HUES6 (cell line): ENCODE measurements at regions not wholly inside any gene's neighbourhood (a gene's known extent, or its start where the extent isn't known, plus 50 kb on each side); places are given as distances from the start of the nearest gene placed in this dataset.
"Not testable (repeated sequence)": the region's sequence is repeated elsewhere in the genome, so short reads cannot be mapped to it uniquely, and the experiment has no call there.

Experiments
- H3K27ac ChIP-seq: 2 replicates; pipeline ENCODE4 v1.7.0; 2013; ENCODE audit warnings: low read depth, mild to moderate bottlenecking, low read length, inconsistent platforms
- H3K27me3 ChIP-seq: 2 replicates; pipeline ENCODE4 v1.6.1; 2013; ENCODE audit warnings: low read length; ENCODE audit not compliant: control insufficient read depth, insufficient read depth
- H3K36me3 ChIP-seq: 2 replicates; pipeline ENCODE4 v1.6.1; 2013; ENCODE audit warnings: low read length; ENCODE audit not compliant: control insufficient read depth, insufficient read depth
- H3K4me1 ChIP-seq: 2 replicates; pipeline ENCODE4 v1.6.1; 2013; ENCODE audit warnings: low read length; ENCODE audit not compliant: control insufficient read depth, insufficient read depth
- H3K4me3 ChIP-seq: 2 replicates; pipeline ENCODE4 v1.5.1; 2013; ENCODE audit warnings: low read depth, low read length
- H3K9ac ChIP-seq: one replicate; pipeline ENCODE4 v1.6.1; 2013; ENCODE audit warnings: mild to moderate bottlenecking, low read length
- H3K9me3 ChIP-seq: 2 replicates; pipeline ENCODE4 v1.6.1; 2013; ENCODE audit warnings: low read depth, low read length; ENCODE audit not compliant: control insufficient read depth, insufficient read depth

DNA sequence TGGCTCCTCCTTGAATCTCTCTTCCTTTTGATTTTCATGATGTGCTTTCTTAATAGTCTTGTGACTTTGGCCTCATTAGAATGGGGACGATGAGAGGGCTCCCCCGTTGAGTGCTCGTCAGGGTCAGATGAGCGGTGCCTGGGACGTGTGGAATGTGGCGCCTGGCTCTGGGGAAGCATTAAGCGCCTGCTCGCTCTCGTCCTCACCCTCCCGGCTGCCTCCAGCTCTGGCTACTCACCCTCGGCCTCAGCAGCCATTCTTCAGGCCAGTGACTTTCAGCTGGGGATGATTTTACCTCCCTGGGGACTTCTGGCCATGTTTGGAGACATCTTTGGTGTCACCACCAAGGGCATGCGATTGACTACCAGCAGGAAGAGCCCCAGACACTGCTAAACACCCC is 69.7 kb downstream of the RPS6KA4 start:
- H3K4me3 ChIP-seq = no peak overlapping the region
- H3K36me3 ChIP-seq = no peaks in the 10 kb centered on the region
- no peak overlapping the region for H3K9ac ChIP-seq
- H3K27ac ChIP-seq = no peak overlapping the region
- no peaks in the 10 kb centered on the region for H3K27me3 ChIP-seq
- no peaks in the 10 kb centered on the region; the same call in 1 of the 2 replicates for H3K4me1 ChIP-seq
- no peaks in the 10 kb centered on the region for H3K9me3 ChIP-seq

DNA sequence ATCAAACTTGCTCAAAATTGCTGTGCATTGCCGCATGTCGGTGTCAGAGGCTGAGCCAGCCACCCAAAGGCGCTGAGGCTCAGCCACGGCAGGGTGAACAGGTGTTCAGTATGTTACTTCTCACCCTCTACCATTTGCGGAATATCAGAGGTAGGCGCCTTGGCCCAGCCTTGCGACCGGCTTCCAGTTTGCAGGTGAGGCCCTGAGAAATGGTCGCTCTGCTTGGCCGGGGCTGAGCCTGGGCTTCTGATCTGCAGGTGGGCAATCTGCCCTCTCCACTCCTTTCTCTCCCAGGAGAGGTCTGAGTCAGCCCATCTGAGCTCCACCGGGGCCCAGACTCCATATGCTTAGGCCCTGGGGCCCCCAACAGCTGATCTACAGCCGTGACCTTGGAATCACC is 71.0 kb downstream of the RPS6KA4 start:
- Histone ChIP-seq H3K9ac (no peak overlapping the region), H3K4me3 (no peak overlapping the region), H3K27me3 (no peaks in the 10 kb centered on the region), H3K36me3 (no peaks in the 10 kb centered on the region), H3K4me1 (no peaks in the 10 kb centered on the region; the same call in 1 of the 2 replicates), H3K9me3 (no peaks in the 10 kb centered on the region), H3K27ac (no peak overlapping the region)

DNA sequence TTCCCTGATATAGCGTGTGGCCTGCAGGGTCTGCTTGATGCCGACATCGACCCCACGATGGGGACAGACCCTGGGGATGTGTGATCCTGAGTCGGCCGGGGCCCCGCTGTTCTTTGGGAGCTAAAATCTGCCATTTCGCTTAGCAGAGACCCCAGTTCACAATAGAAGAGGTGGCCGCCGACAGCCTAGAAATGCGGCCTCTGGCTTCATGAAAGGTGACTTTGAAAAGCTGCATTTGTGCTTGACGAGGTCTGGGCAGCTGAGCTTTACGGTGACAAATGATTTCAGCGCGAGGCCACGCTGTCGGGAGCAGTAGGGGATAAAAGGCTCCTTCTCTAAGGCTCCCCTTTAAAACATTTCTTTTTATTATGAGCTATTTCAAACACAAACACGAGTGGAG is 71.7 kb downstream of the RPS6KA4 start:
- Histone ChIP-seq H3K4me1 (no peaks in the 10 kb centered on the region; the same call in 1 of the 2 replicates), H3K27me3 (no peaks in the 10 kb centered on the region), H3K9me3 (no peaks in the 10 kb centered on the region), H3K4me3 (no peak overlapping the region), H3K27ac (no peak overlapping the region), H3K9ac (no peak overlapping the region), H3K36me3 (no peaks in the 10 kb centered on the region)

DNA sequence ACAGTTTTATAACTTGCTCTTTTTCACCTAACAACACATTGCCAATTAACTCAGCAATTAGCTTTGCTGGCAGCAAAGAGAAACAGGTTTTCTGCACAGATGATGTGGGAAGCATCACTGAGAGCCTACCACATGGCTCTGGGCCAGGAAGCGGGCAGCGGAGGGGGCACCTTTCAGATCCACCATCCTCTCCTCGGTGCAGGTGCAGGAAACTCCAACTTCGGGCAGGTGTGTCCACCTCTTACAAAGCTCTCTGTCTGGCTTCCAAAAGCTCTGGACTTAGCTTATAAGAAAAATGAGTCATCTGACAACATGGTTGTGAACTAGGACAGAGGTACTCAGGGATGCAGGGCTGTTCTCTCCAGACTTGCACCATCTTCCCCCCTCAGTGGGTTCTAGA is 77.0 kb downstream of the RPS6KA4 start:
- H3K4me1 ChIP-seq = peaks cover 5% of the 10 kb centered on the region; the same call in 1 of the 2 replicates
- H3K4me3 ChIP-seq = no peak overlapping the region
- H3K27ac ChIP-seq = no peak overlapping the region
- H3K9me3 ChIP-seq = no peaks in the 10 kb centered on the region
- no peak overlapping the region for H3K9ac ChIP-seq
- H3K27me3 ChIP-seq = no peaks in the 10 kb centered on the region
- H3K36me3 ChIP-seq = no peaks in the 10 kb centered on the region

DNA sequence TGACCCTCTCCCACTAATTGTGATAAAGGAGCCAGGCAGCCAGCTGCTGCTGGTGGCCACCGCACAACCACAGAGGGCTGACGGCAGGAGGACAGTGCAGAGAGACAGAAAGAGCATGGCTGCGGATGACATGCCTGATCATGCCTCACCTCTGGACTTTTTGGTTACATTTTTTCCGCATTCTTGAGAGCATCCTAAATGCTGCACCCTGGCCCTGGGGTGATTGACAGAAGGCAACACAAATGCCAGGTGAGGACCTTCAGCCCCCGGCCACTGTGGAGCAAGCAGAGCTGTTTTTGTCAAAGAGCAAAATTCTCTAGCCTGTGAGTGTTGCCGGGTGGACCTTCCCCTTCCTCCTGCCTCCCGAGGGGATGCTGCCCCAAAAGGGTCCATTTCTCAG is 78.5 kb downstream of the RPS6KA4 start:
- H3K27ac ChIP-seq = no peak overlapping the region
- H3K9me3 ChIP-seq = no peaks in the 10 kb centered on the region
- H3K4me3 ChIP-seq = no peak overlapping the region
- H3K36me3 ChIP-seq = no peaks in the 10 kb centered on the region
- no peak overlapping the region for H3K9ac ChIP-seq
- H3K27me3 ChIP-seq = 0 out of 2 replicates have a peak, but pooled peaks cover 3% of the 10 kb centered on the region
- H3K4me1 ChIP-seq = peaks cover 5% of the 10 kb centered on the region; the same call in 1 of the 2 replicates

DNA sequence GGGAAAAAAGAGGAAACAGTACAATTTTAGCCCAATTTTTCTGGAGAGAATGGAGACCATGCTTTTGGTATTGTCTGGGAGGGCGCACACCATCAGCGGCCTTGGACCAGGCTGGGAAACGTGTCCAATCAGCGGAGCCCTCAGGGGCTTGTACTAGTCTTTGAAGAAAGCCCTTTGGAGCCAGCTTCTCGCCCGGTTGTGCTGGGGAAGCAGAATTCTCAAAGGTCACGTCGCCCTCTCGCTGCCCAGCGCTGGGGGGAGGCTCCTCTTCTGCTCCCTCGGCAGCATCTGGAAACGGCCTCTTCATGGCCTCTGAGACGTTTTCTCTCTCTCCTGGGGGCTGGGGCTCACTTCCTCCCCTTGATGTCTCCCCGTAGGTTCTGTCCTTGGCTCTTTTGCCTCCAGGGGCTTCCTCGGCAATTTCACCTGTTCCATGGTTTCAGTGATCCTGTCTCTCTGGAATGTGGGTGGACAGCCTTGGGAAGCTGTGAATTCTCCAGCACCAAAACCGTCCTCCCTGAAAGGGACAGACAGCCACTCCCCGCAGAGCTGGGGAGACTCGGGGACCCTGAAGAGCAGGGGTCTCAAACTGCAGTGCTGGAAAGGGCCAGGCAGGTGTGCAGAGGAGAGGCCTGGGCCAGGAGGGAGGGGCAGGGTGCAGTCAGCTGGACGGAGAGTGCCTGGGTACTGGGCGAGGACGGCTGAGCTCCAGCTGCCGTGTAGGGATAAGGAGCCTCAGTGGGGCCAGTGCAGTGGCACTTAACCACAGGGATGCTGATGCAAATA is 80.2 kb downstream of the RPS6KA4 start:
- no peaks in the 10 kb centered on the region for H3K9me3 ChIP-seq
- no peak overlapping the region for H3K9ac ChIP-seq

DNA sequence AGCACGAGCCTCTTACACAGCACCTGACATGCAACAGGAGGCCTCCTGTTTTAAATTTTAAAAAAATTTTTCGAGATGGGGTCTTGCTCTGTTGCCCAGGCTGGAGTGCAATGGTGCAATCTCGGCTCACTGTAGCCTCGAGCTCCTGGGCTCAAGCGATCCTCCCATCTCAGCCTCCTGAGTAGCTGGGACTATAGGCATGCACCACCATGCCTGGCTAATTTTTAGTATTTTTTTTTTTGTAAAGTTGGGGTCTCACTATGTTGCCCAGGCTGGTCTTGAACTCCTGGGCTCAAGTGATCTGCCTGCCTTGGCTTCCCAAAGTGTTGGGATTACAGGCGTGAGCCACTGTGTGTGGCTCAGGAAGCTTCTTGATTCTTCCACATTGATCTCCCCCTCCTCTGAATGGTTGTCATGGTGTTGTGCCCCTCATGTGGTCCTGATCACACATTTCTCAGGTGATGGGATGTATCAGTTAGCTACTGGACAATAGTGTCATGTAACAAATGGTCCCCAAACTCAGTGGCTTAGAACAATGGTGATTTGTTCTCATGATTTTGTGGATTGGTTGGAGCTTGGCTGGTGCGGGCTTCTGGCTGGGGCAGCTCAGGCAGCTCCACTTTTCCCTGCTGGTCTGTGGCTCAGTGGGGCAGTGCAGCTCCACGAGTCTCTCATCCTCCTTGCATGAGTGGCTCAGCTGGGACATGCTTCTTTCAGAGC is 81.0 kb downstream of the RPS6KA4 start:
- not testable (repeated sequence) for H3K9me3 ChIP-seq, H3K27me3 ChIP-seq, H3K4me3 ChIP-seq, H3K36me3 ChIP-seq, H3K4me1 ChIP-seq, H3K27ac ChIP-seq, H3K9ac ChIP-seq

More for the DNA sequence above, 80.2 kb downstream of the RPS6KA4 start:
- Histone ChIP-seq H3K4me1 (peaks cover 5% of the 10 kb centered on the region; the same call in 1 of the 2 replicates), H3K27ac (no peak overlapping the region), H3K4me3 (no peak overlapping the region), H3K27me3 (peaks cover 3% of the 10 kb centered on the region; the same call in 1 of the 2 replicates), H3K36me3 (no peaks in the 10 kb centered on the region)

DNA sequence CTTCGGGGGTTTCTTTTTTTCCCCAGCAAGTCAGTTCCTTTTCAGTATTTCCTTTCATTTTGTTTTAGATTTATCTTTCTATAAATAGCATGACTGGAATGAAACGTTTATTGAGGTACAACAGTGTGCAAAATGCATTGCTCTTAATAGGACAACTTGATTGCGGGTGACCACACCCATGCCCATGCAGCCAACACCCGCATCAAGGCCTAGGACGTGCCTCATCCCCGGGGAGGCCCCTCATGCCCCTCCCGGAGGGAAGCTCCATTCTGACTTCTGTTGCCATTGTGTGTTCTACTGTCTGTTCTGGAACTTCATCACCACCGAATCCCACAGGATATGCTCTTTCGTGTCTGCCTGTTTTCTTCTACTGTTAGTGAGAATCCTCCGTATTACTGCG is 82.2 kb downstream of the RPS6KA4 start:
- H3K4me3 ChIP-seq = no peak overlapping the region
- peaks cover 5% of the 10 kb centered on the region; the same call in 1 of the 2 replicates for H3K4me1 ChIP-seq

DNA sequence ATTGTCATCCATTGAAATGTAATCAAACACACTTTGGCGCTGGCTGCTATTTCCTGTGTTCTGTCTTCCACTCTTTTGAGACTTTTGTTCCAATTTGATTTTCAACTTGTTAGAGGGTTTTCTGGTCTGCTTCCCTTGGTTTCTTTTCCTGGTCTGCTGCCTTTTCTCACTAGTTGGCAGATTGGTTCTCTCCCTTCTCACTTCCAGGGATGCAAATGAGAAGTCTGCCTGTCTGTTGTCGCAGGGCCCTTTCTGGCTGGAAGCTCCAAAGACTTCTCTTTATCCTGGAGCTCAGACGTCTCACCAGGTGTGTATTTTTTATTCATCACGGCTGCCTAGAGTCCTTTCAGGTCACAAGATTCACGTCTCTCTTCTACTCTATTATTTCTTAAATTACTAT is 84.0 kb downstream of the RPS6KA4 start:
- H3K27me3 ChIP-seq = peaks cover 4% of the 10 kb centered on the region
- H3K9ac ChIP-seq = no peak overlapping the region
- no peaks in the 10 kb centered on the region for H3K36me3 ChIP-seq
- peaks cover 3% of the 10 kb centered on the region; the same call in 1 of the 2 replicates for H3K9me3 ChIP-seq
- no peak overlapping the region for H3K4me3 ChIP-seq
- no peak overlapping the region for H3K27ac ChIP-seq
- H3K4me1 ChIP-seq = peaks cover 6% of the 10 kb centered on the region; the same call in 1 of the 2 replicates

More for the DNA sequence above, 82.2 kb downstream of the RPS6KA4 start:
- peaks cover 3% of the 10 kb centered on the region; the same call in 1 of the 2 replicates for H3K27me3 ChIP-seq
- H3K9ac ChIP-seq = no peak overlapping the region
- H3K36me3 ChIP-seq = no peaks in the 10 kb centered on the region
- peaks cover 3% of the 10 kb centered on the region; the same call in 1 of the 2 replicates for H3K9me3 ChIP-seq
- no peak overlapping the region for H3K27ac ChIP-seq

DNA sequence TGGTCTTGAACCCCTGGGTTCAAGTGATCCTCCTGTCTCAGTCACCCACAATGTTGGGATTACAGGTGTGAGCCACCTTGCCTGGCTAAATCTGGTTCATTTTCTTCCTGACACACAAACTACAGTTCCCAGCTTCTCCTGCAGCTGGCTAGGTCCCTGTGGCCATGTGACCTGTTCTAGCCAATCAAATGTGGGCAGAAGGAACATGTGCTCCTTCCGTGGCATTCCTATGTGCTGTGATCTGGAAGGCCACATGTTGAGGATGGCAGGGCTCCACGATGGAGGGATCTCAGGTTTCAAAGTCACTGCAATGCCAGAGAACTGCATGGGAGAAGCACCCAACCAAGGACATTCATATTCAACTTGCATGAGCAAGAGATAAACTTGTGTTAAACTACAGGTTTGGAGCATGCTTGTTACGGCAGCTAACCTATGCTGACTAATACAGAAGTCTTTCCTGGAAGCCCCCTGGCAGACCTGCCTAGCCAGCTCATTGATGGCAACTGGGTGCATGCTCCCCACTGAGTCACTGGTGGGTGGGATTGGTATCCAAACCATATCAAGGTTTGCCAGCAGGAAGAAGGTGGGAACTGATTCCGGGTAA is 86.0 kb downstream of the RPS6KA4 start:
- no peak overlapping the region for H3K27ac ChIP-seq
- H3K4me3 ChIP-seq = no peak overlapping the region
- peaks cover 3% of the 10 kb centered on the region; the same call in 1 of the 2 replicates for H3K9me3 ChIP-seq
- H3K27me3 ChIP-seq = peaks cover 17% of the 10 kb centered on the region
- H3K9ac ChIP-seq = no peak overlapping the region
- no peaks in the 10 kb centered on the region for H3K36me3 ChIP-seq
- H3K4me1 ChIP-seq = peaks cover 8% of the 10 kb centered on the region

DNA sequence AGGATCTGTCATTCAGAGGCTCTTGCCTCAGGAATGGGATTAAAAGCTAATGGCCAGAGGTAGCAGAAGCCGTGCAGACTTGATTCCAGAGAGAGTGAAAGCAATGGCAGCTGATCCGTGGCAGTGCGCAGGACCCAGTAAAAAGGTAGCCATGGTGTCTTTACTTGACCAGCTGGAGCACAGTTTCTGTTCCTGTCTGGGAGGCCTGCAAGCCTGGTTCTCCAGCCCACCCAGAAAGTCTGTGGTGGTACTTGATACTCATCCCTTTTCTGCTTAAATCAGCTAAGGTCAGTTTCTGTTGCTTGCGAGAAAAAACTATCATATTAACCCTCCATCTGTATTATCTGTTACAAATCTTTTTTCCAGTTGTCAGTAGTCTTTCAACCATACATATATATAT is 86.7 kb downstream of the RPS6KA4 start:
- Histone ChIP-seq H3K4me3 (no peak overlapping the region), H3K4me1 (peaks cover 8% of the 10 kb centered on the region), H3K9me3 (peaks cover 3% of the 10 kb centered on the region; the same call in 1 of the 2 replicates), H3K9ac (no peak overlapping the region), H3K27me3 (peaks cover 20% of the 10 kb centered on the region), H3K27ac (no peak overlapping the region), H3K36me3 (no peaks in the 10 kb centered on the region)
